HG03432 (cell line): ENCODE measurements at regions not wholly inside any gene's neighbourhood (a gene's known extent, or its start where the extent isn't known, plus 50 kb on each side); places are given as distances from the start of the nearest gene placed in this dataset.
"Not testable (repeated sequence)": the region's sequence is repeated elsewhere in the genome, so short reads cannot be mapped to it uniquely, and the experiment has no call there.

Experiments used
- ATAC-seq: cut with Tn5 transposase; IDR thresholded peaks from one replicate; pipeline ENCODE4 v1.9.1; 2021; ENCODE audit warnings: mild to moderate bottlenecking, moderate library complexity; ENCODE audit not compliant: unreplicated experiment

DNA sequence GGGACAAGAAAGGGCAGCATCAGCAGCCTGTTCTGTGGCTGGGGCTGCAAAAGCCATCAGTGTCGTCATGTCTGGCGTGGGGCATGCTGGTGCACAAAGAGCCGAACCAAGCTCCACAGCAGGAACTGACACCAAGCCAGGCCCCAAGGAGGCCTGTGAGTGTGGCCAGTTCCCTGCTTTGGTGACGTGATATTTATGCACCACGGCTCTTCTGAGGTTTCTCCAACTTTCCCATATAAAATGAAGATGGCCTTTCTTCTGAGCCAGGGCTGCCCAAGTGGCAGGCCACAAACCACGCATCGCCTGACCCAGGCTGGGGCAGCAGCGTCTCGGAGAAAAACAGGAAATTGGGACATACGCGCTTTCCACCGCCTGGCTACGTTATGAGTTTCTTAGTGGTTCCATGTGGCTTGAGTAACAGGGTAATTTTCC is 109.9 kb downstream of the RIN2 start:
- ATAC-seq = no peak

DNA sequence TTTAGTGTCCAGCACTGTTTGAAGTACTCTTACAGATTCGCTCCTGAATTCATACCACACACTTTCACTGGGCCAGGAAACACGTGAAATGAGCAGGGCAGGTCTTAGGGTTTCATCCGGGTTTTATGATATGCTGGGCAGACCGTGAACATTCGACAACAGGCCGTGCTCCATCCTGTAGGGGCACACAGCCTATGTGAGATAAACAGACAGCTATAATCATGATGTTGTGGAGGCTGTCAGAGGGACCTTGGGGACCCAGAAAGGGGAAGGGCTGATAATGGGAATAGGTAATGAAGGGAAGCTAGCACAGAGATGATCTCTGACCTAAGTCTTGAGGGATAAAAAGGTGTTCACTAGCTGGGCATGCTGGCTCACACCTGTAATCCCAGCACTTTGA is 110.4 kb downstream of the RIN2 start:
- no peak for ATAC-seq

DNA sequence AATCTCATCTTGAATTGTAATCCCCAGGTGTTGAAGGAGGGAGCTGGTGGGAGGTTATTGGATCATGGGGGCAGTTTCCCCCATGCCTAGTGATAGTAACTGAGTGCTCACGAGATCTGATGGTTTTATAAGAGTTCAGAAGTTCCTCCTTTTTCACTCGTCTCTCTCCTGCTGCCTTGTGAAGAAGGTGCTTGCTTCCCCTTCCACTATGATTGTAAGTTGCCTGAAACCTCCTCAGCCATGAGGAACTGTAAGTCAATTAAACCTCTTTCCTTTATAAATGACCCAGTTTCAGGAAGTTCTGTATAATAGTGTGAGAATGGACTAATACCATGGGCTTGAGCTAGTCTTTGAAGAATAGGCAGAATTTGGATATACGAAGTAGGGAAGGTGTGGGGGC is 113.9 kb downstream of the RIN2 start:
- no peak for ATAC-seq

DNA sequence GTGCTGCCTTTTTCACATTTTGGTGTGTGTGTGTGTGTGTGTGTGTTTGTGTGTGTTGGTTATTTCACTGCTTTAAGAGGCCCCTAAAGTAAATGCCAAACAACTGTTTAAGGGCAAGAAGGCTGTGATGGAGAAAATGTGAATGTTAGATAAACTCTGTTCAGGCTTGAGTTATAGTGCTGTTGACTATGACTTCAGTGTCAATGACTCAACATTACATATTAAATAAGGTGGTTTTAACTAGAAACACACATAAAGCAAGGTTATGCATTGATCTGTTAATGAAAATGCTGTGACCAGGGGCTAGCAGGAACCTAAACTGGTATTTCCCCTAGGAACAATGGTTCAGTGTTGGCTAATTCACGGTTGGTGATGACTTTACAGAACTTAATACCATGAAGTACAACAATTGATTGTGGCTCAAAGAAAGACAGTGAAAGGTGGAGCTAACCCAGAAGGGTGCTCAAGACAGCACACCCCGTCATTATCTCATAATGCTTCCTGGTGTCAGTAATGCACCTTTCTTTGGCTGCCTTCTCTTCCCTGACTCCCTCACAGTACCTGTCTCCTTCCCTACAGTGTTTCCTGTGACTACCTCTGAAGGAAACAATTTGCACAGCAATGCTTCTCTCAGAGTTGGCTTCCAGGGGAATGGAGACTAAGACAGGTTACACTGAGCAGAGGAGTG is 116.1 kb downstream of the RIN2 start:
- no peak for ATAC-seq

DNA sequence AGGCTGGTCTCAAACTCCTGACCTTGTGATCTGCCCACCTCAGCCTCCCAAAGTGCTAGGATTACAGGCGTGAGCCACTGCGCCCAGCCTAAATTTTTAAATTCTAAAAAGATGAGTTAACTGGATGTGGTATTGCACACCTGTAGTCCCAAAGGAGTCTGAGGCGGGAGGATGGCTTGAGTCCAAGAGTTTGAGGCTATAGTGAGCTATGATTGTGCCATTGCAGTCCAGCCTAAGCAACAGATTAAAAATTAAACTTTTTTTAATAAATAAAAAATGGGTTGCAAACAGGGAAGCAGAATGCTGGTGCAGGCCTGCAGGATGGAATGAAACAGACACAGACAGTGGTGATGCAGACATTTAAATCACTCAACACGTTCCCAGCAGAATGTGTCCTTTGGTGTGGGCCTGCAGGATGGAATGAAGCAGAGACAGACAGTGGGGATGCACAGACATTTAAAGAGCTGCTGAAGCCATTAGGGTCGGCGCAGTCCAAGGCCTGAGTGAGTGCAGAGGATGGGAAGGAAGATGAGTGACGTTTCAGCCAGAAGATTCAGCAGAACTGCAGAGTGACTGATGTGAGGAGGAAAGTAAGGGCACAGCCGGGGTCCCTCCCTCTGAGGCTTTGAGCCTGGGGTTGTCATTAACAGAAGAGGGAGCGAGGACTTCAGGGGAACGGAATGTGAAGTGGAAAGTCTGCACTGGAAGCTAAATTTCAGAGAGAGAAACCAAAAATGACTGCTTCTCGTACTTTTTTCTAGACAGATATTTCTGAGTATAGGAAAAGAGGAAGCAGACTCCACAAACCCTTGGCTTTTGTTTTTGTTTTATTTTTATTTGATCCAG is 117.5 kb downstream of the RIN2 start:
- no peak for ATAC-seq

DNA sequence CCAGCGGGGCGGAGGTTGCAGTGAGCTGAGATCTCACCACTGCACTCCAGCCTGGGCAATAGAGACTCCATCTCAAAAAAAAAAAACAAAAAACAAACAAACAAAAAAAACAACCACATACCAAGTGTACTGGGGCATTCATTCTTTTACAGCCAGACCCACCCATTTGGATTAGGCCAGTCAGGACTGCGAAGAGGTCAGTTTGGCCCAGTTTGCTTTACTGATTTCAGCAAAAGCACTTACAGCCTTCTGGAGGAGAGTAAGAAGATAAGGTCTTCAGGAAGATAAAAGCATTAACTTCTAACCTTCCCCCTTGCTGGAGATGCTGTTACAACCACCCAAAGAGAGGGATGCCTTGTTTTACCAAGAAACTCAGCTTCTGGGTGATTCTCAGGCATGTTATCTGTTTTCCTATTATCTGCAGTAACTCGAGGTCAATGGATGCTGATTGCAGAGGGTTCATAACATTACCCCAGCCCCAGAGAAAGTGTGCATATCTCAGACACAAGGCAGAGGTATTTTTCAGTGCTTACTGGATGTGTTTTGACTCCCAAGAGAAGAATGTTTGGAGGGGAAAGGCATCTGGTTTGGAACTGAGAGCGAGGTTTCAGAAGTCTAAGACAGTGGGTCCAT is 118.9 kb downstream of the RIN2 start:
- ATAC-seq = no peak

DNA sequence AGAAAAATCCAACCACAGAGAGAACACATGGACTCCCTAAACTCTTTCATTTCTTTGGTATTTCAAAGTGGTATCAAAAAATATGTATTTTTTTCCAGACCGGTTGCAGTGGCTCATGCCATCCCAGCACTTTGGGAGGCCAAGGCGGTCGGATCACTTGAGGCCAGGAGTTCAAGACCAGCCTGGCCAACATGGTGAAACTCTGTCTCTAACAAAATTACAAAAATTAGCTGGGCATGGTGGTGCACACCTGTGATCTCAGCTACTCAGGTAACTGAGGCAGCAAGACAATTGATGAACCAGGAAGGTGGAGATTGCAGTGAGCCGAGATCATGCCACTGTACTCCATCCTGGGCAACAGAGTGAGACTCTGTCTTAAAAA is 121.8 kb downstream of the RIN2 start:
- not testable (repeated sequence) for ATAC-seq

DNA sequence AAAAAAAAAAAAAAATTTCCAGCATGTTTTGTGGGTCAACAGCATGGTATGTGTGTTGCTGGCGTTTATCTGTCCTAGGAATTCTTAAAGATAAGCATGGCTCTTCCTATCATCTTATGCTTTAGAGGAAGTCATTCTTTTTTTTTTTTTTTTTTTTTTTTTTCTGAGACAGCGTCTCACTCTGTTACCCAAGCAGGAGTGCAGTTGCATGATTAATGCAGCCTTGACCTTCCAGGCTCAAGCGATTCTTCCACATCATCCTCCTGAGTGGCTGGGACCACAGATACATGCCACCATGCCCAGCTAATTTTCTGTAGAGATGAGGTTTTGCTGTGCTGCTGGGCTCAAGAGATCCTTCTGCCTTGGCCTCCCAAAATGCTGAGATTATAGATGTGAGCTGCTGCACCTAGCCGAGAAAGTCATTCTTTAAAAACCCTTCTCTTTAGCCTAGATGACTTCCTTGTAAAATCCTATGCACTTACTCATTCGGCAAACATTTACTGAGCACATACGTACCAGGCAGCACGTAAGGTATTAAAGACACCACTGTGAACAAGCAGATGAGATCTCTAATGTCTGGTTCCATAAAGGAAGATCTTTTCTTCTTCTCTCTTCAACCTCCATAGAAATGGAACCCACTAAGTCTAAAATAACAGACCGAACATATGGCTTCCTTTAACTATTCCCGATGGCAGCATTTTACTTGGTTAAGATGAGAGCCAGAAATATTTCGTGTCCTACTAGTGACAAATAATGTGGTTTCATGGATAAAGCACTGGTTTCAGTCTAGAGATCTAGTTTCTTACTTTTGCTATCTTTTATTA is 122.4 kb downstream of the RIN2 start:
- ATAC-seq = no peak

DNA sequence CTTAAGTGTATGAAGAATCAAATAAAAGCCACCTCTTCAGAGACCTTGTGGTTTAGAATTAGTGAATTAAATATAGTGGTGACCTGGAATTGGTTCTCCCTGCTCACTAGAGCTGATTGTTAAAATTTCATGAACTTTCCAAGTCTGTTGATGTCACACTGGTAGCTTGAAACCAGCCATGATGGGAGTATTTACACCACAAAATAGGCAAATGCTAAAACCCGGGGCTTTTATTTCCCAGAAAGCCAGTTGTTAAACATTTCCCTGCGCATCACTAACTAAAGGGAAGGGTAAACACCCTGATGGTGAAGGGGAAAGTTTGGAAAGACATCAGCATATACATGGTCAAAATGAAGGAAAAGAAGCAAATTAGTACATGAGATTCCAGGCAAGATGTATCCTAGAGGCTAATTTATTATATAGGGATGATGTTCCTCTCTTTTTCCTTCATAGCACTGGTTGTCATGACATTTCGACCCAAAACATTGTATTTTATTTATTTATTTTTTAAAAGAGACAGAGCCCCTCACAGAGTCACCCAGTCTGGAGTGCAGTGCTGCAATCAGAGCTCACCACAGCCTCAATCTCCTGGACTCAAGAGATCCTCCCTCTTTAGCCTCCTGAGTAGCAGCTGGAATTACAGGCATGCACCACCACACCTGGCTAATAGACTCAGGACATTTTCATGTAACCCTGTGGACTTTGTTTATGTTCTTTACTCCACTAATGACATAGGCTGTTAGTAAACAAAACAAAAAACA is 123.2 kb downstream of the RIN2 start:
- ATAC-seq = no peak

DNA sequence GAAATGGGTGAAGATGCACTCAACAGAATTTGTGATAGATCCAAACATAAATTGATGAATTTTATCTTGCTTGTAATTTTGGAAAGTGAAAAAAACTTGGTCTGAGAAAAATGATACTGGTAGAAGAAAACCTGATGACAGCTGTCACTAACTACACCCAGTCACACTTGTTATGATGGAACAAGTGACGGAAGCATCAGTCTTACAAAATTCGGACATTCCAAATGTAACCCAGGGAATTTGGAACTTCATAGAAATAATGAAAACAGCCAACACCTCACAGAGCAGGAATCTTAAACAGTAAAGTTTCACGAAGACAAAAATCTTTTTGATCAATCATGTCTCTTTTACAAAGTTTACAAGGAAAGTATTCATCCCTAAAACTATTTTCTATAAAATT is 123.9 kb downstream of the RIN2 start:
- no peak for ATAC-seq

DNA sequence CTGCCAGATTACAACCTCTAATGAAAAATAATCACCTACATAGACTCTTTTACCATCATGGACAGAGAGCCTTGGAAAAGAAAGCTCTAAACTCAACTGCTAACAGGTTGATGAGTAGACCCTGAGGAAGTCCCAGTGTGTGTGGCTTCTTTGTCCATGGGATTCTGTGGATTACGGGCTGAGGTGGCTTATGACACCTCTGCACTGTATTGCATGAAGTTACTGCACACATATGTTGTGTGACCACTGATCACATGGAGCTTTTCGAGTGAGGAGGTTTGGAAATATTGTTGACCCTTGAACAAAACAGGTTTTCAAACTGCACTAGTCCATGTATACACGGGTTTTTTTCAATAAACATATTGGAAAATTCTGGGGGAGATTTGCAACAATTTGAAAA is 124.4 kb downstream of the RIN2 start:
- no peak for ATAC-seq

DNA sequence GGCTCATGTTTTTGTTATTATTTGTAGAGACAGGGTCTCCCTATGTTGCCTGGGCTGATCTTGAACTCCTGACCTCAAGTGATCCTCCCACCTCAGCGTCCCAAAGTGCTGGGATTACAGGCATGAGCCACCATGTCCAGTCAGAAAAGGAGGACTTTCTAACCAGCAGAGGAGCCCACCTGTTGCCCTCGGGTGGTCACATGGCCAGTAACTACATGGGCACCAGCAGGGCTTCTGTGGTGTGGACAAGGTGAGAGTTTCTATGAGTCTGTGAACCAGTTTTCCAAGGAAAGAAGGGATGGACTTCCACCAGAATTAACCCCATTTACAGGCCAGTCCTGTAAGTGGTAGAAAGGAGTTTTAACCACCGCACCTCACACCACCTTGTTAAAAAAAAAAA is 125.4 kb downstream of the RIN2 start:
- ATAC-seq = no peak

DNA sequence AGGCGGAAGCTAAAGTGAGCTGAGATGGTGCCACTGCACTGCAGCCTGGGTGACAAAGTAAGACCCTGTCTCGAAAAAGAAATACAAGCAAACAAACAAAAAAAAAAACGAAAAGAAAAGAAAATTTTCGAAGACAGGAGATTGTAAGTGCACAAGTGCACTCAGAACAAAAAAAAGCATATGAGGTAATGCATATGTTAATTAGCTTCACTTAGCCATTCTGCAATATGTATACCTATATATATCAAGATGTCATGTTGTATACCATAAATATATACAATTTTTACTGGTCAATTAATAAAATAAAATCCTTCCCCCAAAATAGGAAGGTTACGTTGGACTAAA is 127.5 kb downstream of the RIN2 start:
- no peak for ATAC-seq

DNA sequence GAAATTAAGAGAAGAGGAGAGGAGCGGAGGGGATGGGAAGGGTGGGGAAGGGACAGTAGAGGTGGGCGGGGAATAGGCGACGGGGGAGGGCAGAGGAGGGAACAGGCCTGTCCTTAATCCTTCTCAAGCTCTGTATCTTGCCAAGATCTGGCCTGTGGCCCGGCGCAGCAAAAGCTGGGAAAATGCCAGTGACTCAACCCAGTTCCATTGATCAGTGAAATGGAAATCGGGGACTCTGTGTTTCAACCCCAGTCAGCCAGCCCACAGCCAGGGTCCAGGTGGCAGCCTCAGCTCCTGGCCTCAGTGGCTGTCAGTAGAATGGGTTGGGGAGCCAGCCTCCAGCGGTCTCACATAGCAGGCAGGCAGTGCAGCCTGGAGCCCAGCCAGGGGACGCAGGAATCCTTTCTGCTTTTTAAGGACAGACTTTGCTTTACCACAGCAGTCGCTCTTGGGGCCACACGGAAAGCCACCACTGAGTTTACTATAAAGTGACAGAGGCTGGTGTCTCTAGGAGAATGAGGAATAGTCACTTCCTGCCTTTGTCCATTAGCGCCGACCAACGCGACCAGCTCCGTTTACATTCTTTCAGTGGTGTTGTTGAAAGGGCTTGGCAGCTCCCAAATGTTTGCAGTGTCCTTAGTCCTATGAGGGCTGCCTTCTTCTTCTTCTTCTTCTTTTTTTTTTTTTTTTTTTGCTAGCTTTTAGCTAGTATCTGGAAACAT is 128.0 kb downstream of the RIN2 start:
- ATAC-seq = no peak

DNA sequence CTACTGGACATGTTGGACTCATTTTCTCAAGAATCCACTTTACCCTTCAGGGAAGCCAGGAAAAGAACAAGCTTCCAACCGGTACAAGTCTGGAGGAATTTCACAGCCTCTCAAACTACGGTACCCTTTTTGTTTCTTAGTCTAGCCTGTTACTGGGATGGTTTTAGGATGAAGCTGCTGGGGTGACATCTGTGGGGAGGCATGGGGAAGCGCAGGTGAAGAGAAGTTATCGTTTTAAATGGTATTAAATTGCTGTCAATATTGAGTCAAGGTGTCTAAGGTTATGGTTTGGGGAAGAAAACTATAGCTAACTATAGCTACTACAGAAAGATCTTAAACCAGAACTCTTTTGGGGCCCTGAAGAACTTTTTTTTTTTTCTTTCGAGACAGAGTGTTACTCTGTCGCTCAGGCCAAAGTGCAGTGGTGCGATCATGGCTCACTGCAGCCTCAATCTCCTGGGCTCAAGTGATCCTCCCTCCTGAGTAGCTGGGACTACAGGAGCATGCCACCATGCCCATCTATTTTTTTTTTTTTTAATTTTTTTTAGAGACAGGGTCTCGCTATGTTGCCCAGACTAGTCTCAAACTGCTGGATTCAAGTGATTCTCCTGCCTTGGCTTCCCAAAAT is 128.7 kb downstream of the RIN2 start:
- ATAC-seq = no peak

DNA sequence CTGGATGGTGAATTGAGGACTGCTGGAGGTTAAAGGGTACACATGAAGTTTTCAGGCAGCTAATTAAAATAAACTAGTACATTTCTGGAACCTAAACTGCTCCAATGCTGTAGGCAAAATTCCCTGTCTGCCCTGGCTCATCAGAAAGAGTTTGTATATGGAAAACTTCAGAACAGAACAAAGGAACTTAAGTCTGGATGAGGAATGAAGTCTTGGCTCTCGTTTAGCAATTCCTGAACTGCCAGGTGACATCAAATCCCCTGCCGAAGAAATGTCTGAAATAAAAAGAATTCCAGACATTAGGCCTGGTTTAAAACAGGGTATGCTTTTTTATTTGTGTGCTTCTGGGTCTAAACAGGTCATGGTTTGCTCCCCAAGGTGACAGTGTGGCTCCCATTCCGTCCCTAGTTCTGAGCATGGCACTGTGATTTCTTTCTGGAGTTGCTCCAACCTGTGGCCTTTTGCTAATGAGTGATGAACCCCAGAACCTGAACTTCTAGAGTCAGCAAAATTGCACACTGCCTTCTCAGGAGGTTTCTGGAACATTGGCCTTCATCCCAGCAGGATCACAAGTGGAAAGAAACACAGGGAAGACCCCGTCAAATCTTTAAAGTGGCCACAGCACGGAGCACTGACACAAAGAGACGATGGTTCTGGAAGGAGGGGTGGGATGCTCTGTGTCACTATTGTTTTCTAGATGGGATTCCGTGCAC is 129.4 kb upstream of the NAA20 start:
- no peak for ATAC-seq

DNA sequence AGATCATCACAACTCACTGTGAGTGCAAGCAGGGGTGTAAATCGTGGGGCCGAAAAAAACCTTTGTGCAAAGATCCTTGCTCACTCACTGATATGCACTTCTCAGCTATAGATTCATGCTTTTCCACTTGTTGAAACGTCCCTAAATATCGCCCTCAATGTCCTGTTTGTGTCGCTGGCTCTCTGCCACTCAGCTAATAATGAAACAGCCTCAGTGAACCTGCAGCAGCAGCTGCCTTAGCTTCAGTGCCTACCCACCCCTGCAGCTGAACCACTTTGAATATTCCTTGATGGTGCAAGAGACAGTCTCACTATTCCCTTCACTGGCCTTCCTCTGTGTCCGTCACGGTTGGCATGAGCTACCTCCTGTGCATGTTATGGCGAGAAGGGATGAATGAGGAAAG is 128.9 kb upstream of the NAA20 start:
- ATAC-seq = no peak

DNA sequence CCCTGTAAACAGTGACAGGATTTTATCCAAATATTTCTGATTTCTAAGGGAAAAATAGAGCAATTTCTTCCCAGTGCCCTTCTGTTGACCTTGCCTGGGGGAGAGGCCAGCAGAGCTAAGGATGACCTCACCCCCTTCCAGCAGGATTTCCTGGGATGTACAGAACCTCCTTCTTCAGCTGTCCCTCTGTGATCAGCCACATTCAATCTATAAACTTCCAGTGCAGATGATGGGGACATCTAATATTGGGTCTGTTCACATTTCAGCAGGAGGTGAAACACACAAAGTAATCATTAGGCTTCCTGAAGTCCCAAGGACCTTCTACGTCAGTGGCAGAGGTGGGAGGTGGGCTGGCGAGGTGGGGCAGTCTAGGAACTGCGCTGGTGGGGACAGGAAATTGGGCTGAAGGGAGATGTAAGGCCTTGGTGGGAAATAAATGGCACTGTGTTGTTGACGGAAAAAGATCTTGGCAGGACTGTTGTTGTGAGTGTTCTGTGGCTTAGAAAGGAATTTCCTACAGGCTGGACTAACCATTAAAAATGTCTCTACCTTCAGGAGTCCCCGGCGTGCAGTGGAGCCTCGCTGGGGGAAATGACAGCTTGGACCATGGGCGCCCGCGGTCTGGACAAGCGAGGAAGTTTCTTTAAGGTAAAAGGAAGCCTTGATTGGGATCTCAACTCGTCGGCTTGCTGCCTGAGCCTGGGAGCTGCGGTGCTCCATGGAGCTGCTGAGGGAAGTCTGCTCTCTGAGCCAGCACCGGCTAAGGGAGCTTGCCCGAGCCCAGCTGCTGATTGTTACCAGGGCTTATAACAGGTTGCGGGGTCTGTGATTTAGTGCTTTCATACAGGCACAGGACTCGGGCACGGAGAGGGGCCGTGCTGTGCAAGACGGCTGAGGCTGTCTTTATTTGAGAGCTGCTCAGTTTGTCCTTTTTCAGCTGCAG is 127.9 kb upstream of the NAA20 start:
- no peak for ATAC-seq
